Neural progenitor cell (in vitro differentiated cells): ENCODE measurements at regions not wholly inside any gene's neighbourhood (a gene's known extent, or its start where the extent isn't known, plus 50 kb on each side); places are given as distances from the start of the nearest gene placed in this dataset.

ENCODE experiments used
- CTCF ChIP-seq: fragments of 200-600 bp; sonication (generic); IDR thresholded peaks from 2 replicates; pipeline ENCODE4 v1.5.1; 2017; ENCODE audit warnings: antibody characterized with exemption, mild to moderate bottlenecking
- EZH2 ChIP-seq: fragments of 200-600 bp; sonication (generic); IDR thresholded peaks from 2 replicates; pipeline ENCODE4 v1.6.1; 2017; ENCODE audit warnings: antibody characterized with exemption, mild to moderate bottlenecking, moderate library complexity

- TF ChIP-seq CTCF (no peak), EZH2 (no peak)
Measured at GRCh38 chr5:127995556-127995955, 88.0 kb upstream of the SLC12A2 start.
